ENCODE measurements at regions not wholly inside any gene's neighbourhood (a gene's known extent, or its start where the extent isn't known, plus 50 kb on each side); places are given as distances from the start of the nearest gene placed in this dataset.

GRCh38 chr2:58976375-58977071 is 735.4 kb upstream of the FANCL start:
- Histone ChIP-seq H3K4me3 (ENCODE audit: low read length) (no peak overlapping the region), H3K27me3 (ENCODE audit: control insufficient read depth, insufficient read depth, low read length) (no peaks in the 10 kb centered on the region), H3K36me3 (ENCODE audit: control insufficient read depth, insufficient read depth, low read length) (no peaks in the 10 kb centered on the region), H3K4me1 (ENCODE audit: control insufficient read depth, insufficient read depth, low read length) (no peaks in the 10 kb centered on the region), H3K9me3 (ENCODE audit: control insufficient read depth, low read depth, low read length) (no peaks in the 10 kb centered on the region), H3K27ac (ENCODE audit: low read length) (no peak overlapping the region)
- 55% methylated on average over 1 of the region's 9 CpGs for WGBS (ENCODE audit: insufficient coverage, low lambda C conversion rate)
- DNase-seq = no peak

DNA sequence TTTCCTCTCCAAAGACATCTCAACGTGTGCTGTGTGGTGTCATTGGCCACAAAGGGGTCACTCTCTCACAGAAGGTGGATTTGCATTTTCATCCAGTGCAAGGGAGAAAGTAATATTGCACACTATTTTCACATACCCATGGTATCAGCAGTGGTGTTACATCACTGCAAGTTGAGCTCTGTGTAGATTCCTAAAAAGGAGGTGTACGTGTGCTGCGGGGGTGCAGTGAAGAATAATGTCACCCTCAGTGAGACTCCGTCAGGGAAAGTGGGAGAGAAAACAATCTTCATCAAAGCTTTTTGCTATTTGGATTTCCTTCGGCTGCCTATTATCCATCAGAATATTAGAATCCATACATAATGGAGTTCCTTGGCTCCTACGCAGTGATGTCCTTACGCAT is 733.8 kb upstream of the FANCL start:
- H3K27ac ChIP-seq (ENCODE audit: low read length) = no peak overlapping the region
- no peaks in the 10 kb centered on the region for H3K4me1 ChIP-seq (ENCODE audit: control insufficient read depth, insufficient read depth, low read length)
- no peaks in the 10 kb centered on the region for H3K9me3 ChIP-seq (ENCODE audit: control insufficient read depth, low read depth, low read length)
- no peaks in the 10 kb centered on the region for H3K27me3 ChIP-seq (ENCODE audit: control insufficient read depth, insufficient read depth, low read length)
- H3K36me3 ChIP-seq (ENCODE audit: control insufficient read depth, insufficient read depth, low read length) = no peaks in the 10 kb centered on the region
- no peak overlapping the region for H3K4me3 ChIP-seq (ENCODE audit: low read length)
- DNase-seq = no peak
- WGBS (ENCODE audit: insufficient coverage, low lambda C conversion rate) = no CpG with 5 or more reads among the region's 7 CpGs

- Histone ChIP-seq H3K27me3 (ENCODE audit: control insufficient read depth, insufficient read depth, low read length) (no peaks in the 10 kb centered on the region), H3K4me3 (ENCODE audit: low read length) (no peak overlapping the region), H3K4me1 (ENCODE audit: control insufficient read depth, insufficient read depth, low read length) (no peaks in the 10 kb centered on the region), H3K9me3 (ENCODE audit: control insufficient read depth, low read depth, low read length) (no peaks in the 10 kb centered on the region), H3K27ac (ENCODE audit: low read length) (no peak overlapping the region), H3K36me3 (ENCODE audit: control insufficient read depth, insufficient read depth, low read length) (no peaks in the 10 kb centered on the region)
- DNase-seq = no peak
- WGBS (ENCODE audit: insufficient coverage, low lambda C conversion rate) = 96% methylated on average over 2 of the region's 2 CpGs
Measured at GRCh38 chr2:58974426-58974825, 733.3 kb upstream of the FANCL start.

DNA sequence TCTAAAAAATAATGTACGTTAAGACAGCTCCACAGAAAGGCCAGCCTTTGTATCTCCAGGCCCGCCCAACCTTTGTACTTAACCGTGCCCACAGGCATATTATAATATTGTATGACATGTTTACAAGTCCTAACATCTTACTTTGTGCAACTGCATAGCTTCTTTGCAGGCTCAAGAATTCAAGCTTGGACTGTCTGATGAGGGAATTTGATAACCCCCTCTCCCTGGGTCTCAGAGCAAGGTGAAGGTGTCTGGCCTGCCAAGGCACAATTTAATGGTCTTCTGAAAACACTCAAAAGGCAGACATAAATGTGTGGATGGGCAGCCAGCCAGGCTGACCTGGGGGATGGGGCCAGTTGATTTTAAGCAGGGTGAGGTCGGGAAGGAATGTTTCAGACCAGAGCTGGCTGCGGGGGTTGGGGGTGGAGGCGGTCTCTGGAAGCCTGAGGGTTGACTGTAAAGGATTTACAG is 732.7 kb upstream of the FANCL start:
- Histone ChIP-seq H3K27me3 (ENCODE audit: control insufficient read depth, insufficient read depth, low read length) (no peaks in the 10 kb centered on the region), H3K36me3 (ENCODE audit: control insufficient read depth, insufficient read depth, low read length) (no peaks in the 10 kb centered on the region), H3K9me3 (ENCODE audit: control insufficient read depth, low read depth, low read length) (no peaks in the 10 kb centered on the region), H3K27ac (ENCODE audit: low read length) (no peak overlapping the region), H3K4me3 (ENCODE audit: low read length) (no peak overlapping the region), H3K4me1 (ENCODE audit: control insufficient read depth, insufficient read depth, low read length) (no peaks in the 10 kb centered on the region)
- DNase-seq = no peak
- WGBS (ENCODE audit: insufficient coverage, low lambda C conversion rate) = no CpG with 5 or more reads among the region's 6 CpGs

GRCh38 chr2:58972737-58973136 is 731.6 kb upstream of the FANCL start:
- Histone ChIP-seq H3K27ac (ENCODE audit: low read length) (no peak overlapping the region), H3K9me3 (ENCODE audit: control insufficient read depth, low read depth, low read length) (no peaks in the 10 kb centered on the region), H3K4me1 (ENCODE audit: control insufficient read depth, insufficient read depth, low read length) (no peaks in the 10 kb centered on the region), H3K27me3 (ENCODE audit: control insufficient read depth, insufficient read depth, low read length) (no peaks in the 10 kb centered on the region), H3K36me3 (ENCODE audit: control insufficient read depth, insufficient read depth, low read length) (no peaks in the 10 kb centered on the region), H3K4me3 (ENCODE audit: low read length) (no peak overlapping the region)
- no CpG with 5 or more reads among the region's 1 CpG for WGBS (ENCODE audit: insufficient coverage, low lambda C conversion rate)
- no peak for DNase-seq

DNA sequence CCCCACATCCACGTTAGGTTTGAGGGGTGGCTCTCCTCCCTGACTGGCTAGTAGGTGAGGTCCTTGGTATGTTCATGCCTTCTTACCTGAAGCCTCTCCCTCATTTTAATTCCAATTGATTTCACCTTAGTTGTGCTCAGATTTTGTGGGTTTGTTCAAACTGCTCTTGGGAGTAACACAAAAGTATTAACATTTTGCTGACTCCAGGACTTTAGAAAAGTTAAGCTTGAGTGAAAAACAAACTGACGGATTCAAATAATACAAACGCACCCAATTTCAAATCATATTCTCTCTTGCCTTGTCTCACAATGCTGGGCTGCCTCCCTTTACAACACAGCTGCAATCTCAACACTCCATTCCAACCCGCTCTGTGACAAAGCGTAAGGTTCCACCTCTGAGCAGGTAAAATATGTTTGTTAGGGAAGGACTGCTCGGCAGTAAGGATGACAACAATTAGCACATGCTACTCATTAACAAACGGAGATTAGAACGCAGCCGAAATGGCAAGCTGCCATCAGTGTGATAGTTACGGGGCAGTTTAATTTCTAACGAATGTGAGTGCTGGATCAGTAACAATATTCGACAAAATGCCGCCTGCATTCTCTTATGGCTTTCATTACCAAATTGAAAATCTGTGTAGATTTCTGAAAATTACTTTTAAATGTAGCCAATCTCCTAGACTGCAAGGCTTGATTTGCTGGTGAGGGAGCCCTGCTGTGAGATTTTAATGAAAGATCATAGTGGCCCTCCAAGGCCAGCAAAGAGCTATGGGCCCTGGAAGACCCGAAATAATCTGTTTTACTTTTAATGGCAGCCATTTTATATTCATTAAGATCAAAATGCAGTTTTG is 730.6 kb upstream of the FANCL start:
- no peak for DNase-seq
- H3K36me3 ChIP-seq (ENCODE audit: control insufficient read depth, insufficient read depth, low read length) = no peaks in the 10 kb centered on the region
- 70% methylated on average over 2 of the region's 14 CpGs for WGBS (ENCODE audit: insufficient coverage, low lambda C conversion rate)
- H3K4me3 ChIP-seq (ENCODE audit: low read length) = no peak overlapping the region
- no peaks in the 10 kb centered on the region for H3K27me3 ChIP-seq (ENCODE audit: control insufficient read depth, insufficient read depth, low read length)
- no peaks in the 10 kb centered on the region for H3K4me1 ChIP-seq (ENCODE audit: control insufficient read depth, insufficient read depth, low read length)
- H3K27ac ChIP-seq (ENCODE audit: low read length) = no peak overlapping the region
- H3K9me3 ChIP-seq (ENCODE audit: control insufficient read depth, low read depth, low read length) = no peaks in the 10 kb centered on the region

GRCh38 chr2:58970365-58970764 is 729.2 kb upstream of the FANCL start:
- Histone ChIP-seq H3K4me1 (ENCODE audit: control insufficient read depth, insufficient read depth, low read length) (no peaks in the 10 kb centered on the region), H3K27ac (ENCODE audit: low read length) (no peak overlapping the region), H3K4me3 (ENCODE audit: low read length) (no peak overlapping the region), H3K27me3 (ENCODE audit: control insufficient read depth, insufficient read depth, low read length) (no peaks in the 10 kb centered on the region), H3K36me3 (ENCODE audit: control insufficient read depth, insufficient read depth, low read length) (no peaks in the 10 kb centered on the region), H3K9me3 (ENCODE audit: control insufficient read depth, low read depth, low read length) (no peaks in the 10 kb centered on the region)
- WGBS (ENCODE audit: insufficient coverage, low lambda C conversion rate) = 100% methylated on average over 1 of the region's 4 CpGs
- DNase-seq = no peak

- no peak for DNase-seq
- H3K4me1 ChIP-seq (ENCODE audit: control insufficient read depth, insufficient read depth, low read length) = no peaks in the 10 kb centered on the region
- H3K36me3 ChIP-seq (ENCODE audit: control insufficient read depth, insufficient read depth, low read length) = no peaks in the 10 kb centered on the region
- WGBS (ENCODE audit: insufficient coverage, low lambda C conversion rate) = no CpG with 5 or more reads among the region's 2 CpGs
- H3K27ac ChIP-seq (ENCODE audit: low read length) = no peak overlapping the region
- H3K9me3 ChIP-seq (ENCODE audit: control insufficient read depth, low read depth, low read length) = no peaks in the 10 kb centered on the region
- no peaks in the 10 kb centered on the region for H3K27me3 ChIP-seq (ENCODE audit: control insufficient read depth, insufficient read depth, low read length)
- H3K4me3 ChIP-seq (ENCODE audit: low read length) = no peak overlapping the region
Measured at GRCh38 chr2:58968885-58969284, 727.8 kb upstream of the FANCL start.

GRCh38 chr2:58967736-58968135 is 726.6 kb upstream of the FANCL start:
- no peak for DNase-seq
- Histone ChIP-seq H3K4me1 (ENCODE audit: control insufficient read depth, insufficient read depth, low read length) (no peaks in the 10 kb centered on the region), H3K4me3 (ENCODE audit: low read length) (no peak overlapping the region), H3K36me3 (ENCODE audit: control insufficient read depth, insufficient read depth, low read length) (no peaks in the 10 kb centered on the region), H3K27ac (ENCODE audit: low read length) (no peak overlapping the region), H3K9me3 (ENCODE audit: control insufficient read depth, low read depth, low read length) (no peaks in the 10 kb centered on the region), H3K27me3 (ENCODE audit: control insufficient read depth, insufficient read depth, low read length) (no peaks in the 10 kb centered on the region)
- WGBS (ENCODE audit: insufficient coverage, low lambda C conversion rate) = 59% methylated on average over 4 of the region's 5 CpGs

- WGBS (ENCODE audit: insufficient coverage, low lambda C conversion rate) = no CpG with 5 or more reads among the region's 2 CpGs
- DNase-seq = no peak
- Histone ChIP-seq H3K4me1 (ENCODE audit: control insufficient read depth, insufficient read depth, low read length) (no peaks in the 10 kb centered on the region), H3K4me3 (ENCODE audit: low read length) (no peak overlapping the region), H3K27me3 (ENCODE audit: control insufficient read depth, insufficient read depth, low read length) (no peaks in the 10 kb centered on the region), H3K9me3 (ENCODE audit: control insufficient read depth, low read depth, low read length) (no peaks in the 10 kb centered on the region), H3K27ac (ENCODE audit: low read length) (no peak overlapping the region), H3K36me3 (ENCODE audit: control insufficient read depth, insufficient read depth, low read length) (no peaks in the 10 kb centered on the region)
Measured at GRCh38 chr2:58965602-58966001, 724.5 kb upstream of the FANCL start.

Measured in large intestine (tissue), 3 donors.